Stomach (tissue), 8 donors: ENCODE measurements at regions not wholly inside any gene's neighbourhood (a gene's known extent, or its start where the extent isn't known, plus 50 kb on each side); places are given as distances from the start of the nearest gene placed in this dataset.

Experiments used
- DNase-seq, 2 donors: peaks; one replicate each; pipeline versions ENCODE4 v3.0.0 to v3.0.0-alpha.2; 2013 to 2019
- H3K27ac ChIP-seq, 5 donors: fragments of 200-600 bp in 4 of 5; sonication (generic) in 4 of 5; one replicate each; pipeline ENCODE4 v1.5.1; 2013 to 2019; ENCODE audit warnings: mild to moderate bottlenecking in 1 of 5, moderate library complexity in 1 of 5
- H3K27me3 ChIP-seq, 3 donors: fragments of 200-600 bp; sonication (generic); one replicate each; pipeline ENCODE4 v1.5.1; 2017 to 2019; ENCODE audit warnings: mixed run types in 1 of 3
- H3K36me3 ChIP-seq, 4 donors: fragments of 200-600 bp; sonication (generic); 1 replicate in 3 of 4; 2 replicates in 1 of 4; pipeline ENCODE4 v1.5.1; 2016 to 2019
- H3K4me1 ChIP-seq, 4 donors: fragments of 200-600 bp; sonication (generic); one replicate each; pipeline ENCODE4 v1.5.1; 2016 to 2019
- H3K4me3 ChIP-seq, 4 donors: fragments of 200-600 bp; sonication (generic) in 3 of 4; one replicate each; pipeline ENCODE4 v1.5.1; 2016 to 2019; ENCODE audit warnings: mild to moderate bottlenecking in 1 of 4
- H3K9me3 ChIP-seq, 4 donors: fragments of 200-600 bp; sonication (generic); one replicate each; pipeline ENCODE4 v1.5.1; 2016 to 2019
- EP300 ChIP-seq: sonication (generic); formaldehyde crosslinking; IDR thresholded peaks from one replicate; pipeline ENCODE4 v1.6.1; 2017; ENCODE audit warnings: antibody characterized with exemption
- POLR2A ChIP-seq, 4 donors: fragments of 450-650 bp; IDR thresholded peaks; one replicate each; pipeline ENCODE4 v1.6.1; 2016; ENCODE audit warnings: antibody characterized with exemption in 4 of 4, control low read depth in 2 of 4, mild to moderate bottlenecking in 1 of 4, moderate library complexity in 1 of 4
- POLR2AphosphoS5 ChIP-seq, 3 donors: sonication (generic); formaldehyde crosslinking; IDR thresholded peaks; one replicate each; pipeline ENCODE4 v1.6.1; 2016; ENCODE audit warnings: antibody characterized with exemption in 3 of 3
- WGBS, 5 donors: extraction: QIAGEN DNeasy Blood & Tissue Kit in 3 of 5; methylation state at CpG; one replicate each; pipeline versions ENCODE4 v1.1.5 to v1.1.7; 2013 to 2018; 5-methylcytosine and 5-hydroxymethylcytosine counted together
- intact Hi-C: fragments of 100-400 bp; cut with DNase I; formaldehyde crosslinking; loops from one replicate; pipeline ENCODE4 v1.15.1; 2023; ENCODE audit warnings: low total_unique reads
- TF ChIP-seq, protein P1 (sequence below), 7 experiments: fragments of 450-650 bp in 4 of 7; fragments of 200-600 bp in 3 of 7; sonication (generic) in 3 of 7; IDR thresholded peaks; one replicate each; pipeline ENCODE4 v1.5.1; 2016 to 2019; ENCODE audit warnings: antibody characterized with exemption in 7 of 7, control low read depth in 2 of 7, mild to moderate bottlenecking in 1 of 7
- donor health status: healthy with polysubstance abuse.
- donor health status: Bipolar disorder and iron deficiency.
- donor health status: healthy.

DNA sequence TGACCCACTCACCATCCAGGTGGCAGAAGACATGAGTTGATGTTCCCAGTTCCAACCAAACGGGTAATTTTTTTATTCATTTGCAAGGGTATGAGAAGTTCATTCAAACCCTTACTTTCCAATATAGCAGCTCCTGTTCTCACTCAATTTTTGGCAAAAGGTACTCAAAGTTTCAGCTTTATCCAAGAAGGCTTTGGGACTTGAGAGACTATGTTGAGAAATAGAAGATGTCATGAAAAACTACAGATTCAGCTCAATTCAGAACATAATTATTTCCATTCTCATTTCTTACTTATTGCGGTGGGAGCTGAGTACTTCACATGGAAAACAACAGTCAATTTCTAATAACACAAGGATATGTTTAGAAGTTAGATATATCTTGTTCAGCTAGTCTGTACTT lies 162.3 kb downstream of the FNDC1 start:
- peaks cover 0 to 18% (median 16%) of the 10 kb centered on the region in 4 donors for H3K9me3 ChIP-seq
- no peak for DNase-seq
- no peaks in the 10 kb centered on the region for H3K27me3 ChIP-seq
- H3K36me3 ChIP-seq = no peaks in the 10 kb centered on the region
- no peaks in the 10 kb centered on the region for H3K4me1 ChIP-seq
- no peak overlapping the region for H3K27ac ChIP-seq
- intact Hi-C loops = no loop called here
- no peak overlapping the region for H3K4me3 ChIP-seq
- TF ChIP-seq, protein P1, sequence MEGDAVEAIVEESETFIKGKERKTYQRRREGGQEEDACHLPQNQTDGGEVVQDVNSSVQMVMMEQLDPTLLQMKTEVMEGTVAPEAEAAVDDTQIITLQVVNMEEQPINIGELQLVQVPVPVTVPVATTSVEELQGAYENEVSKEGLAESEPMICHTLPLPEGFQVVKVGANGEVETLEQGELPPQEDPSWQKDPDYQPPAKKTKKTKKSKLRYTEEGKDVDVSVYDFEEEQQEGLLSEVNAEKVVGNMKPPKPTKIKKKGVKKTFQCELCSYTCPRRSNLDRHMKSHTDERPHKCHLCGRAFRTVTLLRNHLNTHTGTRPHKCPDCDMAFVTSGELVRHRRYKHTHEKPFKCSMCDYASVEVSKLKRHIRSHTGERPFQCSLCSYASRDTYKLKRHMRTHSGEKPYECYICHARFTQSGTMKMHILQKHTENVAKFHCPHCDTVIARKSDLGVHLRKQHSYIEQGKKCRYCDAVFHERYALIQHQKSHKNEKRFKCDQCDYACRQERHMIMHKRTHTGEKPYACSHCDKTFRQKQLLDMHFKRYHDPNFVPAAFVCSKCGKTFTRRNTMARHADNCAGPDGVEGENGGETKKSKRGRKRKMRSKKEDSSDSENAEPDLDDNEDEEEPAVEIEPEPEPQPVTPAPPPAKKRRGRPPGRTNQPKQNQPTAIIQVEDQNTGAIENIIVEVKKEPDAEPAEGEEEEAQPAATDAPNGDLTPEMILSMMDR (IDR thresholded peaks at IDR 0.05) = no peak
- TF ChIP-seq POLR2A (IDR thresholded peaks at IDR 0.05) (no peak), POLR2AphosphoS5 (IDR thresholded peaks at IDR 0.05) (no peak), EP300 (no peak)
- 79 to 91% (median 89%) methylated on average over 2 of the region's 2 CpGs for whole genome bisulfite sequencing, 5 donors

DNA sequence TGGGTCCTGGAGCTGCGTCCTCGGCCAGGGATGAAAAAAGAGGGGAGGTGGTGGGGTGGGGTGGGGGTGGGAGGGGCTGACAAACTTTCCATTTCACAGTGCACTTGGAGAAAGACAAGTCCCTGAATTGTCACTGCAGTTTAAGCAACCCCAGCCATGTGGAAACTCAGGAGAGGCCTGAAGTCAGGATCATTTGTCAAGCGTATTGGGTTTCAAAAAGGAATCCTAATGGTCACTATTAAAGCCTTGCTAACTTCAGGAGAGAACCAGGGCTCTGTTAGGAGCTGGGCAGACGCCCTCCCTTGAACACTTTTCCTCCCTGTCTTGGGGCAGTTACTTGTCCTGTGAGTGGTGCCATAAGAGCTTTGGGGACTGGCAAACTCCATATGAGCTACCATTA lies 159.9 kb downstream of the FNDC1 start:
- Histone ChIP-seq H3K36me3 (no peaks in the 10 kb centered on the region), H3K27me3 (no peaks in the 10 kb centered on the region), H3K4me3 (no peak overlapping the region), H3K9me3 (peaks cover 0 to 14% (median 12%) of the 10 kb centered on the region in 4 donors), H3K4me1 (no peaks in the 10 kb centered on the region), H3K27ac (no peak overlapping the region)
- 51 to 68% (median 61%) methylated on average over 2 to 4 of the region's 4 CpGs for WGBS, 5 donors
- no peak for TF ChIP-seq POLR2AphosphoS5 (IDR thresholded peaks at IDR 0.05)
- TF ChIP-seq EP300 = no peak
- TF ChIP-seq POLR2A (IDR thresholded peaks at IDR 0.05) = no peak
- TF ChIP-seq, protein P1 (IDR thresholded peaks at IDR 0.05) = no peak
- intact Hi-C loops = no loop called here
- no peak for DNase-seq

DNA sequence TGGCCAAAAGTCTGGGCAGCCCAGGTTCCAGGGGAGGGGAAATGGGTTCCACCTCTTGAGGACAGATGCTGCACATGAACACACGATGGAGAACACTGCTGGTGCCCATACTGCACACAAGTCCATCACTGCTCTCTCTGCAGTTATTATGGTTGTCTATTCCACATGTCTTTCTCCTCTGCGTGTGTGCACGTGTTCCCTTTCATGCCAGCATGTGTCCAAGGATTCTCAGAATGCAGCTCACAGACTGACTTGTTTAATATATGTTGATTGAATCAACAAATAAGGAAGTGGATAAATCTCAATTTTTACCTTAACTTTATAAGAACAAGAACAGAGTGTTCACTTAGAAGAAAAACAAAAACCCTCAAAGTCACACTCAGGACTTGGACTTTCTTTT lies 158.9 kb downstream of the FNDC1 start:
- no peak for DNase-seq
- TF ChIP-seq, protein P1 (IDR thresholded peaks at IDR 0.05) = no peak
- TF ChIP-seq EP300 (no peak), POLR2A (IDR thresholded peaks at IDR 0.05) (no peak), POLR2AphosphoS5 (IDR thresholded peaks at IDR 0.05) (no peak)
- Histone ChIP-seq H3K36me3 (no peaks in the 10 kb centered on the region), H3K27me3 (no peaks in the 10 kb centered on the region), H3K4me1 (no peaks in the 10 kb centered on the region), H3K9me3 (peaks cover 0 to 5% (median 2%) of the 10 kb centered on the region in 4 donors), H3K27ac (no peak overlapping the region), H3K4me3 (no peak overlapping the region)
- WGBS, 5 donors = 75 to 87% (median 83%) methylated on average over 3 of the region's 3 CpGs
- intact Hi-C loops = no loop called here

DNA sequence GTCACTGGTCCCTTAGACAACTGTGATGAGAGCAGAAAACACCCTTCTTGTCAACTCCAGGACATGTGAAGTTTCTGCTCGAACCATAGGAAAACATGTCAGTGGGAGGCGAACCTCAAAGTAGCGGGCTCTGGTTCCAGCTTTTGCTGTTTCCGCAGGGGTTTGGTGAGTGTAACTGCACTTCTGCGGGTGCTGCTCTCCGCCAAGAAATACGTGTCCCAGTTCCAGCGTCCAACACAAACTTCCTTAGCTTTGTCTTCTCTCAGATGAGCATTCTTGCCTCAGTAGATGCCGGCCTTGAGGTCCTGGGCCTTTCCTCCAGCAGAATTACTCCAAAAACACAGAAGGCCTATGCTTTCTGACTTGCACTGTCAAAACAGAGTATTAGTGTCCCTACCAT lies 156.3 kb downstream of the FNDC1 start:
- Histone ChIP-seq H3K36me3 (no peaks in the 10 kb centered on the region), H3K9me3 (no peaks in the 10 kb centered on the region), H3K4me1 (no peaks in the 10 kb centered on the region), H3K27me3 (no peaks in the 10 kb centered on the region), H3K27ac (no peak overlapping the region), H3K4me3 (no peak overlapping the region)
- no peak for DNase-seq
- TF ChIP-seq POLR2A (IDR thresholded peaks at IDR 0.05) (no peak), EP300 (no peak), POLR2AphosphoS5 (IDR thresholded peaks at IDR 0.05) (no peak)
- TF ChIP-seq, protein P1 (IDR thresholded peaks at IDR 0.05) = no peak
- 93 to 94% (median 93%) methylated on average over 9 of the region's 9 CpGs for WGBS, 5 donors
- intact Hi-C loops = no loop called here
